ENCODE measurements at regions not wholly inside any gene's neighbourhood (a gene's known extent, or its start where the extent isn't known, plus 50 kb on each side); places are given as distances from the start of the nearest gene placed in this dataset.
A peak's percentile ranks its signal among the peaks of the same experiment; 100 is the strongest.
"Not testable (repeated sequence)": the region's sequence is repeated elsewhere in the genome, so short reads cannot be mapped to it uniquely, and the experiment has no call there.

- TF ChIP-seq, protein P1, sequence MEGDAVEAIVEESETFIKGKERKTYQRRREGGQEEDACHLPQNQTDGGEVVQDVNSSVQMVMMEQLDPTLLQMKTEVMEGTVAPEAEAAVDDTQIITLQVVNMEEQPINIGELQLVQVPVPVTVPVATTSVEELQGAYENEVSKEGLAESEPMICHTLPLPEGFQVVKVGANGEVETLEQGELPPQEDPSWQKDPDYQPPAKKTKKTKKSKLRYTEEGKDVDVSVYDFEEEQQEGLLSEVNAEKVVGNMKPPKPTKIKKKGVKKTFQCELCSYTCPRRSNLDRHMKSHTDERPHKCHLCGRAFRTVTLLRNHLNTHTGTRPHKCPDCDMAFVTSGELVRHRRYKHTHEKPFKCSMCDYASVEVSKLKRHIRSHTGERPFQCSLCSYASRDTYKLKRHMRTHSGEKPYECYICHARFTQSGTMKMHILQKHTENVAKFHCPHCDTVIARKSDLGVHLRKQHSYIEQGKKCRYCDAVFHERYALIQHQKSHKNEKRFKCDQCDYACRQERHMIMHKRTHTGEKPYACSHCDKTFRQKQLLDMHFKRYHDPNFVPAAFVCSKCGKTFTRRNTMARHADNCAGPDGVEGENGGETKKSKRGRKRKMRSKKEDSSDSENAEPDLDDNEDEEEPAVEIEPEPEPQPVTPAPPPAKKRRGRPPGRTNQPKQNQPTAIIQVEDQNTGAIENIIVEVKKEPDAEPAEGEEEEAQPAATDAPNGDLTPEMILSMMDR (IDR thresholded peaks at IDR 0.05; ENCODE audit: low read depth, low read length) = no peak
- no peak for DNase-seq (ENCODE audit: low read depth, low spot score)
- no peak overlapping the region for H3K4me3 ChIP-seq (ENCODE audit: low read depth, low read length)
- in situ Hi-C loops (cut with HindIII; ENCODE audit: low sequenced_read_pairs) = no loop called here
Measured at GRCh38 chr7:145700488-145700887, 416.1 kb upstream of the CNTNAP2 start.

GRCh38 chr7:145698526-145699262 is 417.9 kb upstream of the CNTNAP2 start:
- peak; percentile 19 for DNase-seq (ENCODE audit: low read depth, low spot score)

DNA sequence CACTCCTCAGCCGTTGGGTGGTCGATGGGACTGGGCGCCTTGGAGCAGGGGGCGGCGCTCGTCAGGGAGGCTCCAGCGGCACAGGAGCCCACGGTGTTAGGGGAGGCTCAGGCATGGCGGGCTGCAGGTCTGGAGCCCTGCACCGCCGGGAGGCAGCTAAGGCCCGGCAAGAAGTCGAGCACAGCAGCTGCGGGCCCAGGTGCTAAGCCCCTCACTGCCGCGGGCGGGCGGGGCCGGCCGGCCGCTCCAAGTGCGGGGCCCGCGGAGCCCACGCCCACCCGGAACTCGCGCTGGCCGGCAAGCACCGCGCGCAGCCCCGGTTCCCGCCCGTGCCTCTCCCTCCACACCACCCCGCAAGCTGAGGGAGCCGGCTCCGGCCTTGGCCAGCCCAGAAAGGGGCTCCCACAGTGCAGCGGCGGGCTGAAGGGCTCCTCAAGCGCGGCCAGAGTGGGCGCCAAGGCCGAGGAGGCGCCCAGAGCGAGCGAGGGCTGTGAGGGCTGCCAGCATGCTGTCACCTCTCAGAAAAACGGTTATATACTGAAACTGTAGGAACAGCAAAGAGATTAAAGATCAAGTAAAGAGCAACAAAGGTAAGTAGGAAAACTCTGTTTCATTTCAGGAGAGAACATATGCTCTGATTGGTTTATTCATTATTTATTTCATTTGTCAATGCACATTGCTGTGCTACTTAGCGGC is 419.0 kb upstream of the CNTNAP2 start:
- DNase-seq (ENCODE audit: low read depth, low spot score); in situ Hi-C loops (cut with HindIII; ENCODE audit: low sequenced_read_pairs); H3K4me3 ChIP-seq (ENCODE audit: low read depth, low read length): not testable (repeated sequence)

More at GRCh38 chr7:145698526-145699262, 417.9 kb upstream of the CNTNAP2 start:
- TF ChIP-seq, protein P1 (IDR thresholded peaks at IDR 0.05; ENCODE audit: low read depth, low read length) = no peak
- in situ Hi-C loops (cut with HindIII; ENCODE audit: low sequenced_read_pairs) = no loop called here
- no peak overlapping the region for H3K4me3 ChIP-seq (ENCODE audit: low read depth, low read length)

- in situ Hi-C loops (cut with HindIII; ENCODE audit: low sequenced_read_pairs) = no loop called here
- H3K4me3 ChIP-seq (ENCODE audit: low read depth, low read length) = no peak overlapping the region
- peak; percentile 21 for DNase-seq (ENCODE audit: low read depth, low spot score)
Measured at GRCh38 chr7:145696071-145696470, 420.5 kb upstream of the CNTNAP2 start.

GRCh38 chr7:145692237-145692950 is 424.2 kb upstream of the CNTNAP2 start:
- no peak overlapping the region for H3K4me3 ChIP-seq (ENCODE audit: low read depth, low read length)
- DNase-seq (ENCODE audit: low read depth, low spot score) = peak; percentile 1
- TF ChIP-seq, protein P1 (IDR thresholded peaks at IDR 0.05; ENCODE audit: low read depth, low read length) = no peak
- in situ Hi-C loops (cut with HindIII; ENCODE audit: low sequenced_read_pairs) = no loop called here

More at GRCh38 chr7:145696071-145696470, 420.5 kb upstream of the CNTNAP2 start:
- TF ChIP-seq, protein P1 (IDR thresholded peaks at IDR 0.05; ENCODE audit: low read depth, low read length) = no peak

- TF ChIP-seq, protein P1 (IDR thresholded peaks at IDR 0.05; ENCODE audit: low read depth, low read length) = no peak
- in situ Hi-C loops (cut with HindIII; ENCODE audit: low sequenced_read_pairs) = no loop called here
- H3K4me3 ChIP-seq (ENCODE audit: low read depth, low read length) = no peak overlapping the region
- DNase-seq (ENCODE audit: low read depth, low spot score) = no peak
Measured at GRCh38 chr7:145691377-145691914, 425.2 kb upstream of the CNTNAP2 start.
